Karpas-422 (cell line): ENCODE measurements at regions not wholly inside any gene's neighbourhood (a gene's known extent, or its start where the extent isn't known, plus 50 kb on each side); places are given as distances from the start of the nearest gene placed in this dataset.
"Not testable (repeated sequence)": the region's sequence is repeated elsewhere in the genome, so short reads cannot be mapped to it uniquely, and the experiment has no call there.

Experiments
- DNase-seq: peaks from one replicate; pipeline ENCODE4 v3.0.0-alpha.2; 2015
- H2AFZ ChIP-seq: fragments of 200-600 bp; sonication (generic); 2 replicates; pipeline ENCODE4 v1.6.1; 2014; ENCODE audit warnings: antibody characterized with exemption, low read length, mixed read lengths
- H3K27ac ChIP-seq: fragments of 200-600 bp; sonication (generic); 2 replicates; pipeline ENCODE4 v1.5.1; 2014; ENCODE audit warnings: mild to moderate bottlenecking, low read length, moderate library complexity
- H3K27me3 ChIP-seq: fragments of 200-600 bp; sonication (generic); 2 replicates; pipeline ENCODE4 v1.6.1; 2014; ENCODE audit warnings: low read length, mixed read lengths
- H3K36me3 ChIP-seq: fragments of 200-600 bp; sonication (generic); 2 replicates; pipeline ENCODE4 v1.6.1; 2014; ENCODE audit warnings: low read length, mixed read lengths; ENCODE audit not compliant: insufficient read depth
- H3K4me1 ChIP-seq: fragments of 200-600 bp; sonication (generic); 2 replicates; pipeline ENCODE4 v1.6.1; 2014; ENCODE audit warnings: mild to moderate bottlenecking, low read length, mixed read lengths
- H3K4me2 ChIP-seq: fragments of 200-600 bp; sonication (generic); 2 replicates; pipeline ENCODE4 v1.6.1; 2014; ENCODE audit warnings: low read length, low read depth, mild to moderate bottlenecking; ENCODE audit not compliant: poor library complexity, severe bottlenecking
- H3K4me3 ChIP-seq: fragments of 200-600 bp; sonication (generic); 2 replicates; pipeline ENCODE4 v1.5.1; 2014; ENCODE audit warnings: mild to moderate bottlenecking, antibody characterized with exemption, low read length, mixed read lengths
- H3K79me2 ChIP-seq: fragments of 200-600 bp; sonication (generic); 2 replicates; pipeline ENCODE4 v1.6.1; 2014; ENCODE audit warnings: mild to moderate bottlenecking, low read length, mixed read lengths
- H3K9ac ChIP-seq: fragments of 200-600 bp; sonication (generic); 2 replicates; pipeline ENCODE4 v1.6.0; 2014; ENCODE audit warnings: low read length
- H3K9me2 ChIP-seq: fragments of 200-600 bp; sonication (generic), shearing (Covaris generic); replicated peaks from 2 replicates; pipeline ENCODE4 v1.6.0; 2014; ENCODE audit warnings: mild to moderate bottlenecking, low read length, moderate library complexity; ENCODE audit not compliant: insufficient read depth
- H3K9me3 ChIP-seq: fragments of 300-700, 200-600 bp; sonication (generic); 2 replicates; pipeline ENCODE4 v1.6.1; 2014; ENCODE audit warnings: low read length, mixed read lengths
- H4K20me1 ChIP-seq: fragments of 200-600 bp; sonication (generic); 2 replicates; pipeline ENCODE4 v1.6.1; 2014; ENCODE audit warnings: mild to moderate bottlenecking, antibody characterized with exemption, low read length, low read depth; ENCODE audit not compliant: insufficient read depth

DNA sequence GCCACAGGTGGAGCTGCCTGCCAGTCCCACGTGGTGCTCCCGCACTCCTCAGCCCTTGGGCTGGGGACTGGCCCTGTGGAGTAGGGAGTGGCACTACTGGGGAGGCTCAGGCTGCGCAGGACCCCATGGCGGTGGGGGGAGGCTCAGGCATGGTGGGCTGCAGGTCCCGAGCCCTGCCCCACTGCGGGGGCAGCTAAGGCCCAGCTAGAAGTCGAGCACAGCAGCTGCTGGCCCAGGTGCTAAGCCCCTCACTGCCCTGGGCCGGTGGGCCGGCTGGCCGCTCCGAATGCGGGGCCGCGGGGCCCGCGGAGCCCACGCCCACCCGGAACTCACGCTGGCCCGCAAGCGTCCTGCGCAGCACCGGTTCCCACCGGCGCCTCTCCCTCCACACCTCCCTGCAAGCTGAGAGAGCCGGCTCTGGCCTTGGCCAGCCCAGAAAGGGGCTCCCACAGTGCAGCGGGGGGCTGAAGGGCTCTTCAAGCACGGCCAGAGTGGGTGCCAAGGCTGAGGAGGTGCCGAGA is 76.5 kb upstream of the RGS1 start:
- H3K9ac ChIP-seq, DNase-seq, H3K9me2 ChIP-seq, H3K4me3 ChIP-seq, H3K4me1 ChIP-seq, H3K79me2 ChIP-seq, H3K9me3 ChIP-seq, H3K4me2 ChIP-seq, H3K36me3 ChIP-seq, H4K20me1 ChIP-seq, H3K27me3 ChIP-seq, H3K27ac ChIP-seq, H2AFZ ChIP-seq: not testable (repeated sequence)

DNA sequence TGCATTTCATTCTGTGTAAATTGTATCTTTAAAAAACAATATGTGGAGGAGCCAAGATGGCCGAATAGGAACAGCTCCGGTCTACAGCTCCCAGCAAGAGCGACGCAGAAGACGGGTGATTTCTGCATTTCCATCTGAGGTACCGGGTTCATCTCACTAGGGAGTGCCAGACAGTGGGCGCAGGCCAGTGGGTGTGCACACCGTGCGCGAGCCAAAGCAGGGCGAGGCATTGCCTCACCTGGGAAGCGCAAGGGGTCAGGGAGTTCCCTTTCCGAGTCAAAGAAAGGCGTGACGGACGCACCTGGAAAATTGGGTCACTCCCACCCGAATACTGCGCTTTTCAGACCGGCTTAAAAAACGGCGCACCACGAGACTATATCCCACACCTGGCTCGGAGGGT is 75.0 kb upstream of the RGS1 start:
- DNase-seq, H3K36me3 ChIP-seq, H3K79me2 ChIP-seq, H3K9me3 ChIP-seq, H2AFZ ChIP-seq, H3K4me1 ChIP-seq, H3K27ac ChIP-seq, H3K4me3 ChIP-seq, H3K9me2 ChIP-seq, H3K4me2 ChIP-seq, H3K27me3 ChIP-seq, H4K20me1 ChIP-seq, H3K9ac ChIP-seq: not testable (repeated sequence)

DNA sequence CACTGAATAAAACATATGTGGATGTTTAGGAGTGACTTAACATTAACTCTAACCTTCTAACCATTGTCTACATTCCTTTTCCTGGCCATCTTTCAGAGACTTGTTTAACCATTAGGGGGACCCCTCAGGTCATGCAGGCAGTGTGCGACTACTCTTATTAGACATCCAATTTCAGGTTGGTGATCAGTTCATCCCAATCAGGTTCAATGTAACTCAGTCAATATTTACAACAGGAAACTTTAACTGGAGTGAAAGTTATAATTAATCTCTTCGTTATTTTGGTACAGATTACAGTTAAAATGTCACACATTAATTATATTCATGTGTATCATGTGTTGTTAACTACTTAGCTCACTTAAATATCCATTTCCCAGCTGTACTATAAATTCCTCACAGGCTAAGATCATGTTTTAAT is 68.8 kb upstream of the RGS1 start:
- no peaks in the 10 kb centered on the region for H4K20me1 ChIP-seq
- H3K9me3 ChIP-seq = no peaks in the 10 kb centered on the region
- no peak overlapping the region for H3K9ac ChIP-seq
- no peaks in the 10 kb centered on the region for H3K79me2 ChIP-seq
- no peak overlapping the region for H3K27ac ChIP-seq
- H3K9me2 ChIP-seq = no peaks in the 10 kb centered on the region
- no peak overlapping the region for H2AFZ ChIP-seq
- H3K36me3 ChIP-seq = no peaks in the 10 kb centered on the region
- DNase-seq = peak; percentile 76
- H3K27me3 ChIP-seq = no peaks in the 10 kb centered on the region
- H3K4me2 ChIP-seq = no peak overlapping the region
- H3K4me1 ChIP-seq = no peaks in the 10 kb centered on the region
- no peak overlapping the region for H3K4me3 ChIP-seq

DNA sequence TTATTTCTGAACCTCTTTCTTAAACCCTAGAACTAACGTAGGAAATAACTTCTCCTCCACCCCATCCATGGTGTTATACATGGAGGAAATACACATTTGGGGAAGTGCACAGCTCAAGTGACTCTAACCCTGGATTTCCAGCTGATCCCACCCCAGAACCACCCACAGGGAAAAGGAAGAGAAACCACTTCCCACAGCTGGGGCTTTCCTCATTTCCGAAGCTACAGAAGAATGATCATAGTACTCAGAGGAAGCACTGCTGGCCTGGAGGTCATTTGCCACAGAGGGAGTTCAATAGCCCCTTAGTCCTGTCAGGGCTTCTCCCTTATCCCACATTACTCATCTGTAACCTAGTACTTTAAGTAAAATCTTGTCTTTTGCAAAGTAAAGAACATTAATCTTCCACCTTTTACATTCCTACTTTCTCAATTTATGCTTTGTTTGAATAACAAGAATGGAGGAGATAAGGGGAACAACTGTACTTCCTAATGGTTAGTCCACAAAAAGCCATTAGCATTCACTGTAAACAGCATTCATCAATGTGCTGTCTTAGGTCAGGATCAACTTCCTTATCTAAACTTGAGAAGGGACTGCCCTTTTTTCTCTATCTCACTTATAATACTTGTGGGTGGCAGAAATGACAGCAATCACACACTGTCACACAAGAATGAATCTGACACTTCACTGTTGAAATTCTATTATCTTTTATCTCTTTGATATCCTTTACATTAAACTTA is 63.0 kb upstream of the RGS1 start:
- Histone ChIP-seq H4K20me1 (no peaks in the 10 kb centered on the region), H3K36me3 (no peaks in the 10 kb centered on the region), H3K9me3 (no peaks in the 10 kb centered on the region), H3K4me1 (peaks cover 27% of the 10 kb centered on the region), H3K4me3 (no peak overlapping the region), H2AFZ (no peak overlapping the region), H3K4me2 (no peak overlapping the region), H3K9me2 (no peaks in the 10 kb centered on the region), H3K27ac (no peak overlapping the region), H3K79me2 (no peaks in the 10 kb centered on the region), H3K27me3 (no peaks in the 10 kb centered on the region), H3K9ac (no peak overlapping the region)
- DNase-seq = no peak

DNA sequence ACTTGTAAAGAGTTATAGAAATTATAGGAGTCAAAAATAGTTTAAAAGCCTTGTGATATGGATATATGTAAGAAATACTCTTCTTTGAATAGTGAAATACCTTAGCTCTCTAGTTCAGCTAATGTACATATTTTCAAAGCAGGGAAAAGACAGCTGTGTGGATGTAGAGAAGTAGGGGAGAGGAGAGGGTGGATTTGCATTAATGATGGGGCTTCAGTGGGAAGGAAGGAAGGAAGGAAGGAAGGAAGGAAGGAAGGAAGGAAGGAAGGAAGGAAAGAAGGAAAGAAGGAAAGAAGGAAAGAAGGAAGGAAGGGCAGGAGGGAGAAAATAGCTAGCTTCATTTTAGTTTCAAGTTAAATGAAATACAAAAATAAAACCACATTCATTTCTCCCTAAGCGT is 62.4 kb upstream of the RGS1 start:
- no peak overlapping the region for H3K4me2 ChIP-seq
- no peak overlapping the region for H3K4me3 ChIP-seq
- no peak overlapping the region for H2AFZ ChIP-seq
- peaks cover 30% of the 10 kb centered on the region for H3K4me1 ChIP-seq
- H3K27me3 ChIP-seq = no peaks in the 10 kb centered on the region
- no peaks in the 10 kb centered on the region for H3K9me2 ChIP-seq
- DNase-seq = no peak
- H4K20me1 ChIP-seq = no peaks in the 10 kb centered on the region
- no peak overlapping the region for H3K9ac ChIP-seq
- H3K36me3 ChIP-seq = no peaks in the 10 kb centered on the region
- no peak overlapping the region for H3K27ac ChIP-seq
- H3K9me3 ChIP-seq = no peaks in the 10 kb centered on the region
- no peaks in the 10 kb centered on the region for H3K79me2 ChIP-seq

DNA sequence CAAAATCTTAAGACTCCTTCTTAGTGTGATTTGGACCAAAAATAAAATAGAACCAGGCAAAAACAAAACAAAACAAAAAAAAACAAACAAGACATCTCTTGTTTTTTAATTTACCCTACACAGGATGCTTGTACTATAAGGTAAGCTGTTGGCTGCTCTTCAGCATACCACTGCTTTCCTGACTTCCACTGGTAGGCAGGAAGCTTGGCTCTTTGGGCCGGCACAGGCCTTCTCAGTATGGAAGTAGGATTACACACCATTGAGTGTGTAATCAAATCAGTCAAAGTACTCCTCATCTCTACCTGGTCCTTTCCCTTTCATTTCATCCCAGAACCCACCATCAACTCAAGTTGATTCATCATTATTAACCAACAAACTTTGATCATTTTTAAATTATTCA is 61.9 kb upstream of the RGS1 start:
- no peak overlapping the region for H3K4me3 ChIP-seq
- H3K9me2 ChIP-seq = no peaks in the 10 kb centered on the region
- H3K27ac ChIP-seq = no peak overlapping the region
- H3K36me3 ChIP-seq = no peaks in the 10 kb centered on the region
- H3K9me3 ChIP-seq = no peaks in the 10 kb centered on the region
- H3K27me3 ChIP-seq = no peaks in the 10 kb centered on the region
- DNase-seq = no peak
- no peaks in the 10 kb centered on the region for H3K79me2 ChIP-seq
- no peak overlapping the region for H3K4me2 ChIP-seq
- H4K20me1 ChIP-seq = no peaks in the 10 kb centered on the region
- H3K4me1 ChIP-seq = peaks cover 30% of the 10 kb centered on the region
- H2AFZ ChIP-seq = no peak overlapping the region
- H3K9ac ChIP-seq = no peak overlapping the region

DNA sequence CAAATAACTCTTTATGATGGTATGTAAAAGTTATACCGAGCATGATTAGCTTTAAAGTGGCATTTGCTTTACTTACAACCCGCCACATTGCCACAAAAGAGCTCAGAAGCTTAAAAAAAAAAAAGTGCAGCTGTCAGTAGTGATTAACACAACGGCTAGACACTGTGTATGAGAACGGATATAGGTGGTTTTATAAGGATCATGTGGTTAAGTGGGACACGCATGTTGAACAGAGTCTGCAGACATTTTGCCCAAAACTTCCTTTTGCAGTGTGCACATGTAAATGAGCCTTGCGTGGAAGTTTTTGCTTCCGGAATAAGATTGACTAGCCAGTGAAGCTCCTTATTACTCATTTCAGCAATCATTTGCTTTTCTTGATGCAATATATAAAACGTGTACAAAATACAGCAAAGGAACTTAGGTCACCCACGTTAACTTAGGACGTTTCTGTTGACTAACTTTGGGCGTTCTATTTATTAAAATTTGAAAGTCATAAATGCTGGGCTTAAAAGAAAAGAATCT is 58.7 kb upstream of the RGS1 start:
- Histone ChIP-seq H3K9me3 (no peaks in the 10 kb centered on the region), H3K4me2 (peak overlapping the region; percentile 58), H3K9ac (peak overlapping the region; percentile 27; the same call in 1 of the 2 replicates), H3K4me1 (peaks cover 32% of the 10 kb centered on the region), H3K27ac (peak overlapping the region; percentile 70), H3K9me2 (no peaks in the 10 kb centered on the region), H4K20me1 (no peaks in the 10 kb centered on the region), H3K36me3 (no peaks in the 10 kb centered on the region), H3K27me3 (no peaks in the 10 kb centered on the region), H2AFZ (peak overlapping the region; percentile 29), H3K79me2 (no peaks in the 10 kb centered on the region), H3K4me3 (peak overlapping the region; percentile 12)
- peak; percentile 92 for DNase-seq

DNA sequence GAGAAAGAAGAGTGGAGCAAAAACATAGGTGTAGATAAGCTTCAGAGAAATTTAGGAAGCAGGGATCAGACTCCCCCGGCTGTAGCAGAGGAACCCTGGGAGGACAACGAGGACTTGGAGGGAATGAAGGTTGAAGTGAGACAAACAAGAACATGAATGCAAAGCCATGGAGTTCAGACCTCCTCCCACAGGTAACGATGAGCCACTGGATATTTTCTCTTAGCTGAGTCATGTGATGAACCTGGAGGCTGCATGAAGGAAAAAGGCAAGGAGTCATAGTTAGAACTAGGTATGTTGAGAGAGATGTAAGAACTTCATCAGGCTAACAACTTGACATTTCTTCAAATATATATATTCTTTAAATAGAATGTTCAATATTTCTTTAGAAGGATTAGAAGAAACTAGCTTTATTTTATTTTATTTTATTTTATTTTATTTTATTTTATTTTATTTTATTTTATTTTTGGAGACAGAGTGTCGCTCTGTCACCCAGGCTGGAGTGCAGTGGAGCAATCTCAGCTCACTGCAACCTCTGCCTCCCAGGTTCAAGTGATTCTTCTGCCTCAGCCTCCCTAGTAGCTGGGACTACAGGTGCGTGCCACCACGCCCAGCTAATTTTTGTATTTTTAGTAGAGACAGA is 57.7 kb upstream of the RGS1 start:
- H3K9ac ChIP-seq = 0 out of 2 replicates have a peak overlapping the region, but pooled peaks have one; percentile 18
- peak overlapping the region; percentile 58 for H3K4me2 ChIP-seq
- not testable (repeated sequence) for H3K79me2 ChIP-seq, H3K36me3 ChIP-seq, H4K20me1 ChIP-seq, H3K9me2 ChIP-seq, H3K9me3 ChIP-seq, H3K27me3 ChIP-seq
- H3K4me3 ChIP-seq = peak overlapping the region; percentile 12
- peak; percentile 40 for DNase-seq
- peak overlapping the region; percentile 29 for H2AFZ ChIP-seq
- H3K27ac ChIP-seq = peak overlapping the region; percentile 70
- H3K4me1 ChIP-seq = peaks cover 28% of the 10 kb centered on the region
